Ammon's horn (tissue), 1 donor: ENCODE measurements at regions not wholly inside any gene's neighbourhood (a gene's known extent, or its start where the extent isn't known, plus 50 kb on each side); places are given as distances from the start of the nearest gene placed in this dataset.
"Not testable (repeated sequence)": the region's sequence is repeated elsewhere in the genome, so short reads cannot be mapped to it uniquely, and the experiment has no call there.

ENCODE experiments used
- DNase-seq: peaks from one replicate; pipeline ENCODE4 v3.0.0-alpha.2; 2016; ENCODE audit warnings: low spot score

- DNase-seq, result no peak
These were observed 220.7 kb downstream of the IRS1 start for GRCh38 chr2:226578879-226579278.

- DNase-seq, result no peak
These were observed 221.2 kb downstream of the IRS1 start for GRCh38 chr2:226578373-226578772.

GRCh38 chr2:226575928-226576327 is 223.7 kb downstream of the IRS1 start:
- no peak for DNase-seq

- DNase-seq, result no peak
These were observed 226.5 kb downstream of the IRS1 start for GRCh38 chr2:226573158-226573557.

GRCh38 chr2:226564667-226565066 is 235.0 kb downstream of the IRS1 start:
- no peak for DNase-seq

- DNase-seq, result no peak
These were observed 237.7 kb downstream of the IRS1 start for GRCh38 chr2:226561962-226562361.

GRCh38 chr2:226560325-226560724 is 239.3 kb downstream of the IRS1 start:
- DNase-seq, result no peak

GRCh38 chr2:226559536-226559935 is 240.1 kb downstream of the IRS1 start:
- DNase-seq, result no peak

- DNase-seq, result no peak
These were observed 241.2 kb downstream of the IRS1 start for GRCh38 chr2:226558418-226558817.

- DNase-seq, result no peak
These were observed 243.6 kb downstream of the IRS1 start for GRCh38 chr2:226556050-226556449.

GRCh38 chr2:226554701-226555100 is 244.9 kb downstream of the IRS1 start:
- no peak for DNase-seq

GRCh38 chr2:226553333-226553732 is 246.3 kb downstream of the IRS1 start:
- no peak for DNase-seq

- no peak for DNase-seq
These were observed 246.9 kb downstream of the IRS1 start for GRCh38 chr2:226552571-226553285.

- DNase-seq, result no peak
These were observed 247.9 kb downstream of the IRS1 start for GRCh38 chr2:226551522-226552250.

- DNase-seq, result no peak
These were observed 248.8 kb downstream of the IRS1 start for GRCh38 chr2:226550801-226551200.

GRCh38 chr2:226548732-226549131 is 250.9 kb downstream of the IRS1 start:
- no peak for DNase-seq

GRCh38 chr2:226544596-226545210 is 254.9 kb downstream of the IRS1 start:
- DNase-seq, result no peak

GRCh38 chr2:226540204-226540994 is 259.2 kb downstream of the IRS1 start:
- no peak for DNase-seq

GRCh38 chr2:226536410-226536809 is 263.2 kb downstream of the IRS1 start:
- DNase-seq, result no peak

- not testable (repeated sequence) for DNase-seq
These were observed 266.6 kb downstream of the IRS1 start for GRCh38 chr2:226532976-226533375.

- DNase-seq, result no peak
These were observed 268.4 kb downstream of the IRS1 start for GRCh38 chr2:226531061-226531810.

GRCh38 chr2:226529556-226529955 is 270.1 kb downstream of the IRS1 start:
- DNase-seq, result peak; percentile 3
